ENCODE measurements at regions not wholly inside any gene's neighbourhood (a gene's known extent, or its start where the extent isn't known, plus 50 kb on each side); places are given as distances from the start of the nearest gene placed in this dataset.

DNA sequence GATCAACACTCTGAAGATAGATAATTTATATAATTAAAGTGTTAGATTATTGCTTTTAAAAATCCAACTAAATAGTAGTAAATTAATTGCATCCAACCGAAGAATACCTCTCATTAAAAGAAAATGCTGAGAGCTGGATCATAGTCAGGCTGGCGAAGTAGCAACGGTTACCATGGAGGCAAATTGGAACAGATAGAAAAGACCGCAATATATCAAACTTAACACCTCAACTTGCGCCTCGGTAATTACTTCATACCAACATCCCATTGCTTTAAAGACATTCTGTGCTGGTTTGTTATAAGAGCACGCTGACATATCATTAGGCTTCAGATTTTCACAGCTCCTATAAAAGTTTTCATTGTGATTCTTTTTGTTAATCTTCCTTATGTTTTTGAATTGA, 183.8 kb upstream of the ZC3H15 start:
- H3K27ac ChIP-seq (ENCODE audit: low read depth in 1 of 2, low read length in 1 of 2), result no peak overlapping the region
- H3K9ac ChIP-seq (ENCODE audit: insufficient read depth in 1 of 2, low read length in 2 of 2), result no peak overlapping the region
- peaks cover 0 to 2% (median 0%) of the 10 kb centered on the region in 5 donors for H3K4me1 ChIP-seq (ENCODE audit: control insufficient read depth in 5 of 5, insufficient read depth in 5 of 5, low read length in 5 of 5)
- no peak overlapping the region for H3K4me3 ChIP-seq
- no peaks in the 10 kb centered on the region for H3K27me3 ChIP-seq (ENCODE audit: control insufficient read depth in 3 of 3, insufficient read depth in 3 of 3, low read length in 2 of 3)
- H3K36me3 ChIP-seq (ENCODE audit: control insufficient read depth in 4 of 4, insufficient read depth in 4 of 4, low read length in 4 of 4), result no peaks in the 10 kb centered on the region
- no peaks in the 10 kb centered on the region for H3K9me3 ChIP-seq (ENCODE audit: control insufficient read depth in 4 of 4, insufficient read depth in 3 of 4, low read length in 3 of 4)
- 94 to 95% methylated on average over 7 of the region's 7 CpGs for WGBS, 2 donors
- DNase-seq, result no peak
- TF ChIP-seq, protein P1, sequence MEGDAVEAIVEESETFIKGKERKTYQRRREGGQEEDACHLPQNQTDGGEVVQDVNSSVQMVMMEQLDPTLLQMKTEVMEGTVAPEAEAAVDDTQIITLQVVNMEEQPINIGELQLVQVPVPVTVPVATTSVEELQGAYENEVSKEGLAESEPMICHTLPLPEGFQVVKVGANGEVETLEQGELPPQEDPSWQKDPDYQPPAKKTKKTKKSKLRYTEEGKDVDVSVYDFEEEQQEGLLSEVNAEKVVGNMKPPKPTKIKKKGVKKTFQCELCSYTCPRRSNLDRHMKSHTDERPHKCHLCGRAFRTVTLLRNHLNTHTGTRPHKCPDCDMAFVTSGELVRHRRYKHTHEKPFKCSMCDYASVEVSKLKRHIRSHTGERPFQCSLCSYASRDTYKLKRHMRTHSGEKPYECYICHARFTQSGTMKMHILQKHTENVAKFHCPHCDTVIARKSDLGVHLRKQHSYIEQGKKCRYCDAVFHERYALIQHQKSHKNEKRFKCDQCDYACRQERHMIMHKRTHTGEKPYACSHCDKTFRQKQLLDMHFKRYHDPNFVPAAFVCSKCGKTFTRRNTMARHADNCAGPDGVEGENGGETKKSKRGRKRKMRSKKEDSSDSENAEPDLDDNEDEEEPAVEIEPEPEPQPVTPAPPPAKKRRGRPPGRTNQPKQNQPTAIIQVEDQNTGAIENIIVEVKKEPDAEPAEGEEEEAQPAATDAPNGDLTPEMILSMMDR (IDR thresholded peaks at IDR 0.05; ENCODE audit: control extremely low read depth, extremely low read depth), result no peak
- ATAC-seq (ENCODE audit: insufficient read depth, low FRiP score), result no peak

DNA sequence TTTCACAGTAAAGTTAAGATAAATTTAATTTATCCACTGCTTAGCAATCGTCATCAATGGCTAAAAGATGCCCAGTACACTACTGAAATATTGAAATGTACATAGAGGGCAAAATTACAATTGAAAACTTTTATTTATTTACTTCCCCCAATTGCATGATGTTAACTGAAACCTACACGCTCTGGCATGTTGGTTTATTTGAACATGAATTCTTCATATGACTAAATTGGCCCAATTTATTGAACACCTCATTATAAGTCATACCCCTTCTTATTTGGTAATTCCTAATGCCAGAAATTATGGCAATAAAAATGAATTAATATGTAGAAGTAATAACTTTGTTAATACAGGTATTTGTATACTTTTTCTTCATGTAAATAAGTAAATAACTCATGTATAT, 183.0 kb upstream of the ZC3H15 start:
- Histone ChIP-seq H3K9me3 (ENCODE audit: control insufficient read depth in 4 of 4, insufficient read depth in 3 of 4, low read length in 3 of 4) (no peaks in the 10 kb centered on the region), H3K27ac (ENCODE audit: low read depth in 1 of 2, low read length in 1 of 2) (no peak overlapping the region), H3K36me3 (ENCODE audit: control insufficient read depth in 4 of 4, insufficient read depth in 4 of 4, low read length in 4 of 4) (no peaks in the 10 kb centered on the region), H3K4me3 (no peak overlapping the region), H3K9ac (ENCODE audit: insufficient read depth in 1 of 2, low read length in 2 of 2) (no peak overlapping the region), H3K27me3 (ENCODE audit: control insufficient read depth in 3 of 3, insufficient read depth in 3 of 3, low read length in 2 of 3) (no peaks in the 10 kb centered on the region), H3K4me1 (ENCODE audit: control insufficient read depth in 5 of 5, insufficient read depth in 5 of 5, low read length in 5 of 5) (peaks cover 0 to 2% (median 0%) of the 10 kb centered on the region in 5 donors)
- ATAC-seq (ENCODE audit: insufficient read depth, low FRiP score), result no peak
- TF ChIP-seq, protein P1 (IDR thresholded peaks at IDR 0.05; ENCODE audit: control extremely low read depth, extremely low read depth), result no peak
- WGBS, 2 donors, result 89 to 94% methylated on average over 2 of the region's 2 CpGs
- no peak for DNase-seq

DNA sequence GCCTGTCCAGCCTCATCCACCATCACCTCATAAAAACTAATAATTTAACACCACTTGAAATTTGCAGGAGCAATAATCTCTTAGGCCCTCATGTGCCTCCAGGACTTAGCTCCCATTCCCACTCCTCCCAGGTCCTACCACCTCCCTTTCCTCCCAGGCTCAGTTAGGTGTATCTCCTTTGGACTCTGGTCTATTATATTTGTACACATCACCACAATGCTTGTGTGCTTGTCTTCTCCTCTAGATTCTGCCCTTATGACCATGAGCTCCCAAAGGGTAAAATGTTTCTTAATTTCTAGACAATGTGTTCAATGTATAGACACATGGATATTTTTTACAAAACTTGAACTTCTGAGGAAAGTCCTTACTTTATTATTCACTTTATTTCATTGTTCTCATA, 182.0 kb upstream of the ZC3H15 start:
- no peak for DNase-seq
- no peak overlapping the region for H3K9ac ChIP-seq (ENCODE audit: insufficient read depth in 1 of 2, low read length in 2 of 2)
- no peaks in the 10 kb centered on the region for H3K36me3 ChIP-seq (ENCODE audit: control insufficient read depth in 4 of 4, insufficient read depth in 4 of 4, low read length in 4 of 4)
- no peak for ATAC-seq (ENCODE audit: insufficient read depth, low FRiP score)
- no peaks in the 10 kb centered on the region for H3K4me1 ChIP-seq (ENCODE audit: control insufficient read depth in 5 of 5, insufficient read depth in 5 of 5, low read length in 5 of 5)
- TF ChIP-seq, protein P1 (IDR thresholded peaks at IDR 0.05; ENCODE audit: control extremely low read depth, extremely low read depth), result no peak
- H3K9me3 ChIP-seq (ENCODE audit: control insufficient read depth in 4 of 4, insufficient read depth in 3 of 4, low read length in 3 of 4), result no peaks in the 10 kb centered on the region
- no peaks in the 10 kb centered on the region for H3K27me3 ChIP-seq (ENCODE audit: control insufficient read depth in 3 of 3, insufficient read depth in 3 of 3, low read length in 2 of 3)
- no peak overlapping the region for H3K4me3 ChIP-seq
- no peak overlapping the region for H3K27ac ChIP-seq (ENCODE audit: low read depth in 1 of 2, low read length in 1 of 2)

DNA sequence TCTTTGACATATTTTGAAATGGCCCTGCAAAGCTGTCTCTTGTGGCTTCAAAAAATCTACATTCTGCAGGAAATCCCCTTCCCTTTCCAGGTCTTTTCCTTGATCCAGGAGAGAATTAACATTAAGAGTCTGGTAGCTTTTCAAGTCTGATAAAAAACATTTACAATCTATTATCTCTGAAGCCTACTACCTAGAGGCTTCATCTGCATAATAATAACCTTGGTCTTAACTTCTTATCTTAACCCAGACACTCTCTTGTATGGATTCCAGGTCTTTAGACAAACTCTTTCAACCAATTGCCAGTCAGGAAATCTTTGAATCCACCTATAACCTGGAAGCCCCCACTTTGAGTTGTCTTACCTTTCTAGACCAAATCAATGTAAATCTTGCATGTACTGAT, 179.3 kb upstream of the ZC3H15 start:
- Histone ChIP-seq H3K9ac (ENCODE audit: insufficient read depth in 1 of 2, low read length in 2 of 2) (no peak overlapping the region), H3K36me3 (ENCODE audit: control insufficient read depth in 4 of 4, insufficient read depth in 4 of 4, low read length in 4 of 4) (no peaks in the 10 kb centered on the region), H3K27ac (ENCODE audit: low read depth in 1 of 2, low read length in 1 of 2) (no peak overlapping the region), H3K27me3 (ENCODE audit: control insufficient read depth in 3 of 3, insufficient read depth in 3 of 3, low read length in 2 of 3) (no peaks in the 10 kb centered on the region), H3K4me3 (no peak overlapping the region), H3K4me1 (ENCODE audit: control insufficient read depth in 5 of 5, insufficient read depth in 5 of 5, low read length in 5 of 5) (no peaks in the 10 kb centered on the region), H3K9me3 (ENCODE audit: control insufficient read depth in 4 of 4, insufficient read depth in 3 of 4, low read length in 3 of 4) (peaks cover 0 to 3% (median 1%) of the 10 kb centered on the region in 4 donors)
- DNase-seq, result no peak
- TF ChIP-seq, protein P1 (IDR thresholded peaks at IDR 0.05; ENCODE audit: control extremely low read depth, extremely low read depth), result no peak
- no peak for ATAC-seq (ENCODE audit: insufficient read depth, low FRiP score)

All from lung (tissue), 11 donors.